ENCODE measurements at regions not wholly inside any gene's neighbourhood (a gene's known extent, or its start where the extent isn't known, plus 50 kb on each side); places are given as distances from the start of the nearest gene placed in this dataset.

DNA sequence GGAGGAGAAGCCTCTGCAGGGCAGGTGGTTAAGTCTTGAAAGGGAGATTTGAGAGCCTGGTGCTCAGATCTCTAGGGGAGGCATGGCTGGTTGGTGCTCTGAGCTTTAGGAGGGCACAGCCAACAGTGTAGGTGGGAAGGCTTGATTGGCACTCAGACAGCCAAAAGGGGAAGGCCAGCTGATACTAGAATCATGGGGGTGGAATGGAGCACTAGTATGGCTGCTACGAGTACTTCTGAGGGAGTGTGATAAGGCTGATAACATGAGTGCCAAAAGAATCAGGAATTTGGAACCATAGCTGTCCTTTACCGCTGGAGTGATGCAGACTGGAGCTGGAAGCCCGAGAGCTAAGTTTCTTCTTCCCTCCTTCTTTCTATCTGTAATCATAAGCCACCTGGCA, 184.6 kb upstream of the TBC1D5 start:
- intact Hi-C loops (cut with DNase I, micrococcal nuclease), result no loop called here
- peaks cover 8% of the 10 kb centered on the region for H3K4me1 ChIP-seq (ENCODE audit: low read depth)
- no peaks in the 10 kb centered on the region for H3K36me3 ChIP-seq (ENCODE audit: low read depth)
- TF ChIP-seq CTCF (IDR thresholded peaks at IDR 0.05), result no peak
- no peaks in the 10 kb centered on the region for H3K9me3 ChIP-seq
- ATAC-seq, result no peak
- DNase-seq, result no peak
- no peak overlapping the region for H3K4me3 ChIP-seq

DNA sequence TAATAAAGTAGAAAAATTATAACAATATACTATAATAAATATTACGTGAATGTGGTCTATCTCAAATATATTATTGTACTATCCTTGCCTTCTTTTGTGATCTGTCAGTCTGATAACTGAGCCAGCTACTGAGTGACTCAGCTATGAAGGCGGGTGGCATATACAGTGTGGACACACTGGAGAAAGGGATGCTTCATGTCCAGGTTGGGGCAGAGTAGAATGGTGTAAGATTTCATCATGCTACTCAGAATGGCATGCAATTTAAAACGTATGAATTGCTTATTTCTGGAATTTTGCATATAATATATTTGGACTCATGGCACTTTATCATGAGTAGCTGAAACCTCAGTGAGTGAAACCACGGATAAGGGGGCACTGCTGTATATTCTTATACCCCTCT, 172.9 kb upstream of the TBC1D5 start:
- ATAC-seq (no peak), DNase-seq (no peak)
- intact Hi-C loops (cut with DNase I, micrococcal nuclease), result no loop called here
- H3K36me3 ChIP-seq (ENCODE audit: low read depth), result no peaks in the 10 kb centered on the region
- no peaks in the 10 kb centered on the region for H3K9me3 ChIP-seq
- no peaks in the 10 kb centered on the region for H3K4me1 ChIP-seq (ENCODE audit: low read depth)
- no peak overlapping the region for H3K4me3 ChIP-seq
- TF ChIP-seq CTCF (IDR thresholded peaks at IDR 0.05), result no peak

DNA sequence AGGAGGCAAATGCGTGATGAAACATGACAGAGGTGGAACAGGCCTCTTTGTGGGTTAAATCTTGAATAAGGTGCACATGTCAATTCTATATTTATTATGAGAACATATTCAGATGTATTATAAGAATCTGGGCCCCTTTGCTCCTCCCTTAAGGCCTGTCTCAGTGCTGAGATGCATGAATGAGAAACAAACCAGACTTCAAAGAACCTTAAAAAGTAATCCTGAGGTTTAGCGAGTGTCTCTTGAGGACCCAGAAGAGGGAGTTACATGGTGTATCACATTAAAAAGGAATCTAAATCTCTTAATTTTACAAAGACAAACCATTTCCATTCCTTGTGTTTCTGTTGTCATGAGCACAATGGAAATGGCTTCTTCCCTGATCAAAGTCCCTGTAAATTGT, 170.9 kb upstream of the TBC1D5 start:
- no peak for DNase-seq
- Histone ChIP-seq H3K9me3 (no peaks in the 10 kb centered on the region), H3K4me1 (ENCODE audit: low read depth) (no peaks in the 10 kb centered on the region), H3K4me3 (no peak overlapping the region), H3K36me3 (ENCODE audit: low read depth) (no peaks in the 10 kb centered on the region)
- no peak for ATAC-seq
- TF ChIP-seq CTCF (IDR thresholded peaks at IDR 0.05), result no peak
- intact Hi-C loops (cut with DNase I, micrococcal nuclease), result no loop called here

DNA sequence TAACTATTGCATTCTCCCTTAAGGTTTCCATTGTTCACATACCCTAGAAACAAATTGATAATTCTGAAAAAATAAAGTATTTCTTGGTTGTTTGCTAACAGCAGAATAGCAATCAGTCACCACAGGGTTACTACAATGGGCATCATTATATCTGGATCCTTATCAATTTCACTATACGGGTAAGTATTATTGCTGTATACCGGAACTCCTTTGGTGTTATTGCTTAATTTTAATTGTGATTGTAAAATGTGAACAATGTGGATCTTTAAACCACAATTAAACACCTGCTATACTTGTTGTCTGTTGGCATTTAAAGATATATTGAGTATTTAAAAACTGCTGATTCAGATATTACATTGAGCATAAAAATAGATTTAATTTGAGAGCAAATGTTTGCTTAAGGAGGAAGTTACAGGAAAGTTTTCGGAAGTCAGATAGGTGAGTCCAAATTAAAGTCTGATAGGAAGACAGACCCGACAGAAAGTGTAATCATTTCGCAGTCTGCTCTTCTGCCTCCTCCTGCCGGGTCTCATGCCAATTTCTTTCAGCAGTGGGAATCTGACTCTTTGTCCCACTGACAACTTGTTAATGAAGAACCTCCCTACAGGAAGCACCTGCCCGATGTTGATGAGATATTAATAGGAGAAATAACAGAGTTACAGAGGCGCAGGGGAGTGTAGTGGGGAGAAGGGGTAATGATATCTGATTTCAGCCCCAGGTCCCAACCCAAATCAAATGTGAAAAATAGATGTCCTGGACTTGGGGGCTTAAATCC, 169.7 kb upstream of the TBC1D5 start:
- ATAC-seq, result peak; percentile 70
- TF ChIP-seq CTCF (IDR thresholded peaks at IDR 0.05), result no peak
- Histone ChIP-seq H3K4me1 (ENCODE audit: low read depth) (no peaks in the 10 kb centered on the region), H3K4me3 (no peak overlapping the region), H3K36me3 (ENCODE audit: low read depth) (no peaks in the 10 kb centered on the region), H3K9me3 (no peaks in the 10 kb centered on the region)
- intact Hi-C loops (cut with DNase I, micrococcal nuclease), result no loop called here
- DNase-seq, result no peak

- Histone ChIP-seq H3K36me3 (ENCODE audit: low read depth) (no peaks in the 10 kb centered on the region), H3K4me3 (no peak overlapping the region), H3K4me1 (ENCODE audit: low read depth) (no peaks in the 10 kb centered on the region), H3K9me3 (no peaks in the 10 kb centered on the region)
- TF ChIP-seq CTCF (IDR thresholded peaks at IDR 0.05), result no peak
- DNase-seq (no peak), ATAC-seq (no peak)
- intact Hi-C loops (cut with DNase I, micrococcal nuclease), result no loop called here
Observed at GRCh38 chr3:17910922-17911321, 168.5 kb upstream of the TBC1D5 start.

GRCh38 chr3:17909714-17910113, 167.3 kb upstream of the TBC1D5 start:
- DNase-seq, result no peak
- no peak for TF ChIP-seq CTCF (IDR thresholded peaks at IDR 0.05)
- Histone ChIP-seq H3K36me3 (ENCODE audit: low read depth) (no peaks in the 10 kb centered on the region), H3K9me3 (no peaks in the 10 kb centered on the region), H3K4me3 (no peak overlapping the region), H3K4me1 (ENCODE audit: low read depth) (no peaks in the 10 kb centered on the region)
- intact Hi-C loops (cut with DNase I, micrococcal nuclease), result no loop called here
- no peak for ATAC-seq

Data from mucosa of descending colon (tissue), 3 donors.